OCI-LY1 (cell line): ENCODE measurements at regions not wholly inside any gene's neighbourhood (a gene's known extent, or its start where the extent isn't known, plus 50 kb on each side); places are given as distances from the start of the nearest gene placed in this dataset.

Experiments
- CTCF ChIP-seq: fragments of 200-600 bp; sonication (generic), shearing (Covaris generic); IDR thresholded peaks from 2 replicates; pipeline ENCODE4 v1.5.1; 2017; ENCODE audit warnings: mild to moderate bottlenecking, antibody characterized with exemption, low read length, moderate library complexity, mixed read lengths
- EZH2 ChIP-seq: fragments of 200-600 bp; sonication (generic), shearing (Covaris generic); IDR thresholded peaks from 2 replicates; pipeline ENCODE4 v1.8.0; 2017; ENCODE audit warnings: borderline replicate concordance, mixed run types, mild to moderate bottlenecking, antibody characterized with exemption, low read length, moderate library complexity, mixed read lengths

- no peak for TF ChIP-seq CTCF
- no peak for TF ChIP-seq EZH2
Observed at GRCh38 chr16:87025676-87026075, 291.5 kb downstream of the C16orf95 start.
